Cardiac muscle cell (in vitro differentiated cells and primary cell): ENCODE measurements at regions not wholly inside any gene's neighbourhood (a gene's known extent, or its start where the extent isn't known, plus 50 kb on each side); places are given as distances from the start of the nearest gene placed in this dataset.
"Not testable (repeated sequence)": the region's sequence is repeated elsewhere in the genome, so short reads cannot be mapped to it uniquely, and the experiment has no call there.

Source experiments
- DNase-seq, 2 donors: peaks; one replicate each; pipeline versions ENCODE4 v3.0.0 to v3.0.0-alpha.2; 2010 to 2017; ENCODE audit warnings: low read depth in 1 of 2, low spot score in 1 of 2
- H3K27ac ChIP-seq: fragments of 200-600 bp; sonication (generic); 2 replicates; pipeline ENCODE4 v1.5.1; 2016
- H3K27me3 ChIP-seq: fragments of 200-600 bp; sonication (generic); 2 replicates; pipeline ENCODE4 v1.6.0; 2016; ENCODE audit warnings: control low read depth
- H3K36me3 ChIP-seq: fragments of 200-600 bp; sonication (generic); 2 replicates; pipeline ENCODE4 v1.5.1; 2016; ENCODE audit warnings: control low read depth
- H3K4me1 ChIP-seq: fragments of 200-600 bp; sonication (generic); 2 replicates; pipeline ENCODE4 v1.8.1; 2017; ENCODE audit warnings: low read depth, mild to moderate bottlenecking, mixed run types
- H3K4me3 ChIP-seq: fragments of 200-600 bp; sonication (generic); 2 replicates; pipeline ENCODE4 v1.5.1; 2016; ENCODE audit warnings: mild to moderate bottlenecking
- H3K9me3 ChIP-seq: fragments of 200-600 bp; sonication (generic); 2 replicates; pipeline ENCODE4 v1.5.1; 2017; ENCODE audit warnings: low read depth, mild to moderate bottlenecking, control low read depth
- CTCF ChIP-seq: IDR thresholded peaks from 2 replicates; pipeline ENCODE4 v1.5.1; 2012; ENCODE audit warnings: low read depth, mild to moderate bottlenecking, low read length

- no peak overlapping the region for H3K27ac ChIP-seq
- DNase-seq: peak in 1 of 2 donors; percentile 0
- no peaks in the 10 kb centered on the region for H3K27me3 ChIP-seq
- H3K4me3 ChIP-seq: no peak overlapping the region
- H3K36me3 ChIP-seq: no peaks in the 10 kb centered on the region
- H3K4me1 ChIP-seq: no peaks in the 10 kb centered on the region
- no peak for TF ChIP-seq CTCF
- H3K9me3 ChIP-seq: no peaks in the 10 kb centered on the region
Observed at GRCh38 chr5:50595199-50595598, 71.2 kb upstream of the PARP8 start.

- H3K4me3 ChIP-seq, H3K9me3 ChIP-seq, H3K4me1 ChIP-seq, DNase-seq, H3K27ac ChIP-seq, H3K36me3 ChIP-seq, H3K27me3 ChIP-seq: not testable (repeated sequence)
Observed at GRCh38 chr5:50601576-50601975, 64.9 kb upstream of the PARP8 start.

GRCh38 chr5:50606179-50606578 is 60.3 kb upstream of the PARP8 start:
- Histone ChIP-seq H3K9me3 (no peaks in the 10 kb centered on the region), H3K27ac (no peak overlapping the region), H3K4me1 (no peaks in the 10 kb centered on the region), H3K27me3 (no peaks in the 10 kb centered on the region), H3K4me3 (no peak overlapping the region), H3K36me3 (no peaks in the 10 kb centered on the region)
- no peak for DNase-seq
- no peak for TF ChIP-seq CTCF

GRCh38 chr5:50607456-50607855 is 59.0 kb upstream of the PARP8 start:
- not testable (repeated sequence) for H3K27ac ChIP-seq, H3K9me3 ChIP-seq, H3K36me3 ChIP-seq

GRCh38 chr5:50607953-50608705 is 58.3 kb upstream of the PARP8 start:
- not testable (repeated sequence) for H3K9me3 ChIP-seq, H3K4me3 ChIP-seq

More at GRCh38 chr5:50607456-50607855, 59.0 kb upstream of the PARP8 start:
- not testable (repeated sequence) for H3K4me3 ChIP-seq, DNase-seq, H3K4me1 ChIP-seq, H3K27me3 ChIP-seq

GRCh38 chr5:50613057-50613456 is 53.4 kb upstream of the PARP8 start:
- not testable (repeated sequence) for H3K4me3 ChIP-seq, H3K36me3 ChIP-seq, H3K27ac ChIP-seq, DNase-seq, H3K9me3 ChIP-seq, H3K4me1 ChIP-seq, H3K27me3 ChIP-seq

More at GRCh38 chr5:50607953-50608705, 58.3 kb upstream of the PARP8 start:
- not testable (repeated sequence) for DNase-seq, H3K27me3 ChIP-seq, H3K4me1 ChIP-seq, H3K36me3 ChIP-seq, H3K27ac ChIP-seq
